CD4-positive, alpha-beta T cell treated with Interleukin-6 at 100 ng/mL for 8 hours (primary cell): ENCODE measurements at regions not wholly inside any gene's neighbourhood (a gene's known extent, or its start where the extent isn't known, plus 50 kb on each side); places are given as distances from the start of the nearest gene placed in this dataset.
"Not testable (repeated sequence)": the region's sequence is repeated elsewhere in the genome, so short reads cannot be mapped to it uniquely, and the experiment has no call there.

Experiments
- DNase-seq: peaks from one replicate; pipeline ENCODE4 v3.0.0-alpha.2; 2020; ENCODE audit warnings: mixed read lengths, low spot score

GRCh38 chr10:21135023-21135931 is 238.2 kb upstream of the NEBL start:
- no peak for DNase-seq

- no peak for DNase-seq
These were observed 237.5 kb upstream of the NEBL start for GRCh38 chr10:21134645-21135022.

DNA sequence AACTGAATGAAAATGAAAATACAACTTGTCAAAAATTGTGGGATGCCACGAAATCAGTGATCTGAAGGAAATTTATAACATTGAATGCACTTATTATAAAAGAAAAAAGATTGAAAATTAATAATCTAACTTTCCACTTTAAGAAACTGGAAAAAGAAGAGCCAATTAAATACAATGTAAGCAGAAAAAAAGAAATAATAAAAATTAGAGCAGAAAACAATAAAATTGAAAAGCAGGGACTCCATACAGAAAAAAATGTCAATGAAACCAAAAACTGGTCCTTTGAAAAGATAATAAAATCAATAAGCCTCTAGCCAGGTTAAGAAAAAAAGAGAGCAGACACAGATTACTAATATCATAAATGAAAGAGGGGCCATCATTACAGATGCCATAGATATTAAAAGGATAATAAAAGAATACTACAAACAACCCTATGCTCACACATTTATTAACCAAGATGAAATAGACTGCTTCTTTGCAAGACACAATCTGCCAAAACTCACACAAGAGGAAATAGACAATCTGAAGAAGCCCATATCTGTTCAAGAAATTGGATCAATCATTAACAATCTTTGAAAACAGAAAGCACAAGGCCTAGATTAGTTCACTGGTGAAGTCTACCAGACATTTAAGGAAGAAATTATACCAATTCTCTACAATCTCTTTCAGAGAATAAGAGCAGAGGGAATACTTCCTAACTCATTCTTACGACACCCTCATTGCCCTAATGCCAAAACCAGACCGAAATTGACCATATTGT is 233.8 kb upstream of the NEBL start:
- no peak for DNase-seq

GRCh38 chr10:21130108-21130507 is 233.0 kb upstream of the NEBL start:
- DNase-seq = no peak

GRCh38 chr10:21125471-21126228 is 228.5 kb upstream of the NEBL start:
- DNase-seq = no peak

- no peak for DNase-seq
These were observed 225.8 kb upstream of the NEBL start for GRCh38 chr10:21122907-21123306.

- not testable (repeated sequence) for DNase-seq
These were observed 224.7 kb upstream of the NEBL start for GRCh38 chr10:21121822-21122221.

DNA sequence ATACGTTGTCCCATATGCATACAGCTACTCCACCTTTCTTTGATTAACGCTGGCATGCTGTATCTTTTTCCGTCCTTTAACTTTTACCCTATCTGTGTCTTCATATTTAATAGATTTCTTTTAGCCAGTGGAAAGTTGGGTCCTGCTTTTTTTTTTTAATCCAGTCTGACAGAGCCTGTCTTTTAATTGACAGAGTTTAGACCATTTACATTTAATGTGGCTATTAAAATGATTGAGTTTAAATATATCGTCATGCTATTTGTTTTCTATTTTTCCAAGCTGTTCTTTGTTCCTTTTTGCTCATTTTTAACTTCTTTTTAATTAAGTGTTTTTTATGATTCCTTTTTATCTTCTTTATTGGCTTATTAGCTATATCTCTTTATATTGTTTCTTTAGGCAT is 217.6 kb upstream of the NEBL start:
- DNase-seq = no peak

GRCh38 chr10:21110358-21110757 is 213.2 kb upstream of the NEBL start:
- DNase-seq = no peak

- not testable (repeated sequence) for DNase-seq
These were observed 209.8 kb upstream of the NEBL start for GRCh38 chr10:21106931-21107330.

- not testable (repeated sequence) for DNase-seq
These were observed 208.2 kb upstream of the NEBL start for GRCh38 chr10:21105331-21105730.

DNA sequence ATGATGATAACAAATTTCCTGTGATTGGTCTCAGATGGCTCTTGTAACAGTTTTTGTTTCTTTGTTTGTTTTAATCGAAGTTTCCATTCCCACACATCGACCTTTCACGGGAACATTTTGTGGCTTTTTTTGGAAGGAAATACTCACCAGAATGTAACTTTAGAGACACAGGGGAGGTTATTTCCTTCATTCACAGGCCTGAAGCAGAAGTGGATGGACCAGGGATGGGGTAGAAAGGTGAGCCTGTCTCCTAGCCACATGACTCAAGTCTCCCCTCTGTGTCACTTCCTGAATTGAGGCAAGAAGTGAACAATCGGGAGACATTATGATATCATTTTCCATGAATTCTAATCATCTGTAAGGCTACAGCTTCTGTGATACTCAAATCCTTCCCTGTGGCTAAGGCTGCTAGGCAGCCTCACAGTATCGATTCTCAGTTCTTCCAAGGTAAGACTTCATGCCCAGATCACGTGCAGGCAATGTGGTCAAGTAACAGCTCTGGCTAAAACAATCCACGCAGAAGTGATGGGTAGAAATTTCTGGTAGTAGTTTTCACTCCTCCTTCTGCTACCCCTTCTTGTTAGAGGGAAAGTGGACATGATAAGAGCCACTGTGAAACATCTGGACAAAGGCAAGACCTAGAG is 203.9 kb upstream of the NEBL start:
- DNase-seq = no peak

DNA sequence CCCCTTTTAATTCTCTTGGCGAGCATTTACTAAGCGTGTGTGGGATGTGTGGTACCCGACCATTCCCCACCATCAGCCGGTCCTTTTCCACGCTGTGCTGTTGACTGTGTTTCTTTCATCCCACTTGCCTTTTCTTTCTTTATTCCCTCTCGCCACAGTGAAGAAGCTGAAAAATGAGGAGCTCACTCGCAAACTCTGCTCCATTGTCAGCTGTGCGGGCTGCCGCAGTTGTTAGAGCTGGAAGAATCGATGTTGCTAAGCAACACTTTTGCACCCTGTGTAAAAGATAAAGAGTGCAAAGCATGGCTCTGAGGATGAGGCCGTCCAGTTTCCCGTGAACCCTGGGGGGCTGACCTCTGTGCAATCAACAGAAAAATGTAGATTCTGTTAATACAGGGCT is 203.1 kb upstream of the NEBL start:
- DNase-seq = no peak

DNA sequence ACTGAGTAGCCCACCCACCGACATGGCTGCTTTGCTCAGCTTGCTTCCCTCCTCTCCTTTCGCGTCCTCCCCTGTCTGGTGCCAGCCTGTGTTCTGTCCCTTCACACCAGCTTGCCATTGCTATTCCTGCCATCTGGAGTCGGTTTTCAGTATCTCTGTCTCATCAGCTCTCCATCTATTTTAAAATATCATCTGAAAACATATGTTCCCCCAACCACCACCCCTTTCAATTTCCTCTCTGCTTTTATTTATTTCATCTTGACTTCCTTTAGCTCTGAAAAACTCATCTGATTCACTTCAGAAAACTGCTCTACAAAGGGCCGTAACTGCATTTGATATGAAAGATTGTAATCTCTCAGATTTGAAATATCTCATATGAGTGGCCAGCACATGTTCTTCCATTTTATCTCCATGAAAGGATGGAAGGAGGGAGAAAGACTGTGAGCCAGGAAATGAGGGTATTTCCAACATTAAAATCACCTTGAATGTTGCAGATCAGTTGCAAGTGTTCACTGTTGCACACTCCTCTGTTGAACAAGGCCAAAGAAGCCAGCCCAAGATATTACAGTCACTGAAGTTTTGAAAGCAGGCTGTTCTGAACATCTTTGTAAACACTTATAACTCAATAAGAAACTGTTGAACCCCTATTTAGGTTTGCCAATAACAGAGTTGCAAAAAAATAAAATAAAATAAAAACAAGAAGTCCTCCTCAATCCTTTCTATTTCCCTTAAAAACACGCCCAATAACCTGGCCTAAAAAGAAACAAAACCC is 202.4 kb upstream of the NEBL start:
- DNase-seq = no peak

GRCh38 chr10:21097926-21098355 is 200.8 kb upstream of the NEBL start:
- DNase-seq = no peak

GRCh38 chr10:21095494-21096055 is 198.5 kb upstream of the NEBL start:
- no peak for DNase-seq

DNA sequence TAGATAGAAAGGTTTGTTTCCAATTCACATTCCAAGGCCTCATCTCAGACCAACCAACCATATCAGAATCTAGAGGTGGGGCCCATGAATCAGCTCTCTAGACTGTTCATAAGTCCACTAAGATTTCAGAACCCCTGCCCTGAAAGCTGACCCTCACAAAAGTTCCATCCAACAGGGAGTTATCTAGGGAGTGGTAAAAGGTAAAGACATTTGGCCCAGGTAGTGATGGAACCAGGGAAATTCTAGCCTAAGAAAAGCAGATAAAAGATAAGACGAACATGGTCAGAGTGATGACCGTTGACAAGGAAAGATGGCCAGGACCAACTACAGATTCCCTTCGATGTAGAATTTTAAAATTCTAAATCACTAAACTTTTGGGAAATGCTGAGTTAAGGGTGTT is 198.0 kb upstream of the NEBL start:
- no peak for DNase-seq

GRCh38 chr10:21092683-21093524 is 195.8 kb upstream of the NEBL start:
- no peak for DNase-seq

DNA sequence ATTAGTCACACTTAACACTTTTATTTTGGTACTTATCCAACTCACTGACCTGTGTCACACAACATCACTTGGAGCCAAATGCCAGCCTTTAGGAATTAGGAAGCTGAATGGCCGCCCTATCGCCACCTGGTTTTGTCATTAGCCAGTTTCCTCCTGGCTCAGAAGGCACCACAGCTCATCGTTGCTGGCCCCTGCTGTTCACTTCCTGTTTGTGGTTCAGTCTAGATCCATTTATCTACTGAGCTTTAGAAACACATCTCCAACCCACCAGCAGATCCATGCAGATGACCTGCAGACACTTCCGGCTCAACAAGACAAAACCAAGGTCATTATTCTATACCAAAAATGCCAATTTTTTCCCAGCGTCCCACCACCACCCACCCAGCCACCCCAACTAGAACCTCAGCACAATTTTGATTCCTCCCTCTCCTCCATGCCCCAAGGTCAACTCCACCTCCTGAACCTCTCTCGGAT is 193.5 kb upstream of the NEBL start:
- no peak for DNase-seq

DNA sequence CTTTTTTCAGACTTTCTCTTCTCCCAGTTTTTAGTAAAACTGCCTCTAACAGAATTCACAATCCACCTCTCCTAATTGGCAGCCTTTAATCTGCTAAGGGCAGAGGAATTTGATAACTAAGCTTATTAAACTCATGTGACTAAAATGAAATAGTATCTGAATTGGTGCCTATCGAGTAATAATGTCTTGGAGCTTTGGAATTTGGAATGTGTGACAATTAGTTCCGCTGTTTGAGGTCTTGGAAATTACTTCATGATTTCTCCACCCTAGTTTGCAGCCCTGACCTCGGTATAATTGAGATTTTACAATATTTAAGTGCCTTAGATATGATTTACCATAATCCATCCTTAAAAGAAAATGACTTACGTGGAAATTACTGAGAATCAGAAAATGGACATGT is 190.4 kb upstream of the NEBL start:
- DNase-seq = no peak
